Activated CD4-positive, alpha-beta T cell treated with anti-CD3 and anti-CD28 coated beads for 36 hours (primary cell): ENCODE measurements at regions not wholly inside any gene's neighbourhood (a gene's known extent, or its start where the extent isn't known, plus 50 kb on each side); places are given as distances from the start of the nearest gene placed in this dataset.

Experiments used
- ATAC-seq: fragments of 200-7000 bp; cut with Tn5 transposase; one replicate; pipeline ENCODE4 v1.10.0; 2021; ENCODE audit warnings: mild to moderate bottlenecking, moderate library complexity
- CTCF ChIA-PET: fragments of 350-600 bp; sonication (Branson Sonifier 250); formaldehyde crosslinking; loops from one replicate; lab custom pipeline; 2021; ENCODE audit warnings: antibody characterized with exemption; lab: Charles Lee
- POLR2A ChIA-PET: fragments of 350-600 bp; sonication (Branson Sonifier 250); formaldehyde crosslinking; loops from one replicate; lab custom pipeline; 2021; ENCODE audit warnings: antibody characterized with exemption, inconsistent platforms; lab: Charles Lee
- DNase-seq: peaks from one replicate; pipeline ENCODE4 v3.0.0-alpha.2; 2020
- H3K27ac Mint-ChIP-seq: one replicate; pipeline ENCODE4 v1.8.0; 2021; ENCODE audit warnings: mixed read lengths
- H3K27me3 Mint-ChIP-seq: one replicate; pipeline ENCODE4 v1.8.0; 2021; ENCODE audit warnings: mixed read lengths
- H3K36me3 Mint-ChIP-seq: one replicate; pipeline ENCODE4 v1.8.0; 2021; ENCODE audit warnings: low read depth, mixed read lengths
- H3K4me1 Mint-ChIP-seq: one replicate; pipeline ENCODE4 v1.8.0; 2021; ENCODE audit warnings: mixed read lengths
- H3K4me3 Mint-ChIP-seq: one replicate; pipeline ENCODE4 v1.8.0; 2021; ENCODE audit warnings: mild to moderate bottlenecking, moderate library complexity, mixed read lengths
- H3K9me3 Mint-ChIP-seq: one replicate; pipeline ENCODE4 v1.8.0; 2021; ENCODE audit warnings: low read depth, mixed read lengths
- intact Hi-C, 2 experiments: fragments of 100-400 bp; cut with DNase I in 1 of 2; cut with micrococcal nuclease in 1 of 2; formaldehyde crosslinking; loops; one replicate each; pipeline versions ENCODE4 v1.14.2 to v1.15.1; 2022 to 2024; cut with DNase I, micrococcal nuclease

- Mint-ChIP-seq H3K4me3 (no peak overlapping the region), H3K27ac (no peak overlapping the region), H3K27me3 (no peaks in the 10 kb centered on the region), H3K9me3 (peaks cover 3% of the 10 kb centered on the region), H3K36me3 (peaks cover 6% of the 10 kb centered on the region), H3K4me1 (peaks cover 45% of the 10 kb centered on the region)
- POLR2A ChIA-PET: no interaction called here
- CTCF ChIA-PET: interaction anchor here (0.6 to 1.2 kb wide), 3 partner anchors 16 to 78 kb away, joined by 3 read pairs; no protein-coding TSS in a partner anchor
- ATAC-seq: no peak
- DNase-seq: no peak
- intact Hi-C loops: no loop called here
These were observed 277.6 kb upstream of the PLEKHG7 start for GRCh38 chr12:92425165-92425564.

GRCh38 chr12:92424338-92424737, 278.5 kb upstream of the PLEKHG7 start:
- no peaks in the 10 kb centered on the region for H3K27me3 Mint-ChIP-seq
- H3K36me3 Mint-ChIP-seq: peaks cover 6% of the 10 kb centered on the region
- no peak for ATAC-seq
- POLR2A ChIA-PET: no interaction called here
- DNase-seq: no peak
- intact Hi-C loops: no loop called here
- peaks cover 50% of the 10 kb centered on the region for H3K4me1 Mint-ChIP-seq
- CTCF ChIA-PET: interaction anchor here (0.6 to 2.2 kb wide), 4 partner anchors 15 to 748 kb away, joined by 3 to 10 read pairs (median 3); no protein-coding TSS in a partner anchor
- no peak overlapping the region for H3K27ac Mint-ChIP-seq
- H3K9me3 Mint-ChIP-seq: peaks cover 3% of the 10 kb centered on the region
- H3K4me3 Mint-ChIP-seq: no peak overlapping the region

GRCh38 chr12:92421701-92422100, 276.1 kb upstream of the BTG1 start:
- CTCF ChIA-PET: no interaction called here
- Mint-ChIP-seq H3K9me3 (no peaks in the 10 kb centered on the region), H3K27ac (no peak overlapping the region), H3K4me3 (no peak overlapping the region), H3K4me1 (peaks cover 52% of the 10 kb centered on the region), H3K27me3 (no peaks in the 10 kb centered on the region), H3K36me3 (peaks cover 6% of the 10 kb centered on the region)
- DNase-seq (no peak), ATAC-seq (no peak)
- intact Hi-C loops: no loop called here
- POLR2A ChIA-PET: no interaction called here

- Mint-ChIP-seq H3K9me3 (no peaks in the 10 kb centered on the region), H3K4me1 (peaks cover 56% of the 10 kb centered on the region), H3K4me3 (no peak overlapping the region), H3K27ac (no peak overlapping the region), H3K27me3 (no peaks in the 10 kb centered on the region), H3K36me3 (peaks cover 6% of the 10 kb centered on the region)
- intact Hi-C loops: no loop called here
- CTCF ChIA-PET: no interaction called here
- POLR2A ChIA-PET: no interaction called here
- DNase-seq (no peak), ATAC-seq (no peak)
These were observed 275.4 kb upstream of the BTG1 start for GRCh38 chr12:92421042-92421441.

- ATAC-seq (no peak), DNase-seq (no peak)
- ChIA-PET POLR2A (no interaction called here), CTCF (interaction anchor here (1.0 to 1.6 kb wide), 2 partner anchors 12 to 24 kb away, joined by 4 to 5 read pairs; no protein-coding TSS in a partner anchor)
- Mint-ChIP-seq H3K27me3 (no peaks in the 10 kb centered on the region), H3K4me3 (no peak overlapping the region), H3K4me1 (peaks cover 54% of the 10 kb centered on the region), H3K9me3 (no peaks in the 10 kb centered on the region), H3K27ac (no peak overlapping the region), H3K36me3 (peaks cover 6% of the 10 kb centered on the region)
- intact Hi-C loops: no loop called here
These were observed 273.6 kb upstream of the BTG1 start for GRCh38 chr12:92419201-92419600.

- Mint-ChIP-seq H3K27ac (no peak overlapping the region), H3K4me3 (no peak overlapping the region), H3K27me3 (no peaks in the 10 kb centered on the region), H3K36me3 (peaks cover 6% of the 10 kb centered on the region), H3K9me3 (no peaks in the 10 kb centered on the region), H3K4me1 (peaks cover 47% of the 10 kb centered on the region)
- intact Hi-C loops: no loop called here
- ATAC-seq (no peak), DNase-seq (no peak)
- POLR2A ChIA-PET: no interaction called here
- CTCF ChIA-PET: interaction anchor here (1.0 to 1.6 kb wide), 3 partner anchors 11 to 69 kb away, joined by 3 to 5 read pairs (median 4); no protein-coding TSS in a partner anchor
These were observed 272.7 kb upstream of the BTG1 start for GRCh38 chr12:92418381-92418780.

GRCh38 chr12:92417373-92417772, 271.7 kb upstream of the BTG1 start:
- no peak overlapping the region for H3K27ac Mint-ChIP-seq
- H3K4me3 Mint-ChIP-seq: no peak overlapping the region
- DNase-seq: no peak
- intact Hi-C loops: no loop called here
- no peaks in the 10 kb centered on the region for H3K27me3 Mint-ChIP-seq
- no peaks in the 10 kb centered on the region for H3K9me3 Mint-ChIP-seq
- peaks cover 6% of the 10 kb centered on the region for H3K36me3 Mint-ChIP-seq
- no peak for ATAC-seq
- peaks cover 41% of the 10 kb centered on the region for H3K4me1 Mint-ChIP-seq
- ChIA-PET CTCF (interaction anchor here (1.0 to 1.6 kb wide), 4 partner anchors 26 to 152 kb away, joined by 3 to 5 read pairs (median 3); no protein-coding TSS in a partner anchor), POLR2A (interaction anchor here (0.6 kb wide), 1 partner anchor 178 kb away, joined by 5 read pairs; no protein-coding TSS in a partner anchor)

- intact Hi-C loops: no loop called here
- H3K27me3 Mint-ChIP-seq: no peaks in the 10 kb centered on the region
- H3K4me1 Mint-ChIP-seq: peaks cover 37% of the 10 kb centered on the region
- ATAC-seq: peak; percentile 53
- no peaks in the 10 kb centered on the region for H3K9me3 Mint-ChIP-seq
- ChIA-PET CTCF (interaction anchor here (1.0 to 1.3 kb wide), 2 partner anchors 41 to 153 kb away, joined by 3 read pairs; no protein-coding TSS in a partner anchor), POLR2A (no interaction called here)
- DNase-seq: no peak
- H3K36me3 Mint-ChIP-seq: peaks cover 4% of the 10 kb centered on the region
- H3K27ac Mint-ChIP-seq: no peak overlapping the region
- H3K4me3 Mint-ChIP-seq: no peak overlapping the region
These were observed 270.8 kb upstream of the BTG1 start for GRCh38 chr12:92416385-92416812.

GRCh38 chr12:92414170-92415070, 268.8 kb upstream of the BTG1 start:
- DNase-seq (no peak), ATAC-seq (no peak)
- H3K36me3 Mint-ChIP-seq: peaks cover 2% of the 10 kb centered on the region
- ChIA-PET POLR2A (no interaction called here), CTCF (interaction anchor here (1.0 kb wide), 1 partner anchor 295 kb away, joined by 3 read pairs; no protein-coding TSS in a partner anchor)
- no peak overlapping the region for H3K4me3 Mint-ChIP-seq
- no peaks in the 10 kb centered on the region for H3K27me3 Mint-ChIP-seq
- H3K9me3 Mint-ChIP-seq: no peaks in the 10 kb centered on the region
- intact Hi-C loops: no loop called here
- H3K4me1 Mint-ChIP-seq: peaks cover 30% of the 10 kb centered on the region
- H3K27ac Mint-ChIP-seq: no peak overlapping the region

- POLR2A ChIA-PET: no interaction called here
- Mint-ChIP-seq H3K27ac (no peak overlapping the region), H3K27me3 (no peaks in the 10 kb centered on the region), H3K4me3 (no peak overlapping the region), H3K36me3 (peaks cover 3% of the 10 kb centered on the region), H3K4me1 (peaks cover 40% of the 10 kb centered on the region), H3K9me3 (peaks cover 4% of the 10 kb centered on the region)
- intact Hi-C loops: no loop called here
- CTCF ChIA-PET: interaction anchor here (1.0 kb wide), 1 partner anchor 131 kb away, joined by 4 read pairs; no protein-coding TSS in a partner anchor
- DNase-seq (no peak), ATAC-seq (no peak)
These were observed 267.6 kb upstream of the BTG1 start for GRCh38 chr12:92413286-92413685.

GRCh38 chr12:92412856-92413255, 267.2 kb upstream of the BTG1 start:
- Mint-ChIP-seq H3K4me3 (no peak overlapping the region), H3K27me3 (no peaks in the 10 kb centered on the region), H3K4me1 (peaks cover 43% of the 10 kb centered on the region), H3K9me3 (peaks cover 7% of the 10 kb centered on the region), H3K36me3 (peaks cover 3% of the 10 kb centered on the region), H3K27ac (no peak overlapping the region)
- DNase-seq (no peak), ATAC-seq (no peak)
- ChIA-PET POLR2A (no interaction called here), CTCF (interaction anchor here (0.8 to 1.0 kb wide), 2 partner anchors 9 to 130 kb away, joined by 3 to 4 read pairs; no protein-coding TSS in a partner anchor)
- intact Hi-C loops: no loop called here
